ENCODE measurements at regions not wholly inside any gene's neighbourhood (a gene's known extent, or its start where the extent isn't known, plus 50 kb on each side); places are given as distances from the start of the nearest gene placed in this dataset.

GRCh38 chr5:3344671-3345070 is 251.0 kb upstream of the IRX1 start (continued):
- TF ChIP-seq EGR1 (IDR thresholded peaks at IDR 0.05; ENCODE audit: borderline replicate concordance, low read depth, low read length) (no peak), BCL11A (IDR thresholded peaks at IDR 0.05; ENCODE audit: low read depth in 2 of 2, low read length in 2 of 2) (no peak)
